Thoracic aorta (tissue), 2 donors: ENCODE measurements at regions not wholly inside any gene's neighbourhood (a gene's known extent, or its start where the extent isn't known, plus 50 kb on each side); places are given as distances from the start of the nearest gene placed in this dataset.

ENCODE experiments used
- ATAC-seq: fragments of 150-250 bp; one replicate; pipeline ENCODE4 v1.8.0; 2017; ENCODE audit warnings: low read depth; ENCODE audit not compliant: insufficient number of reproducible peaks, low FRiP score
- DNase-seq: peaks from one replicate; pipeline ENCODE4 v3.0.0-alpha.2; 2020; ENCODE audit warnings: low spot score
- H3K27ac ChIP-seq, 2 donors: fragments of 200-600 bp; sonication (generic); 1 replicate in 1 of 2; 2 replicates in 1 of 2; pipeline ENCODE4 v1.5.1; 2016; ENCODE audit warnings: mild to moderate bottlenecking in 2 of 2, moderate library complexity in 2 of 2
- H3K27me3 ChIP-seq: fragments of 200-600 bp; sonication (generic); replicated peaks from 2 replicates; pipeline ENCODE4 v1.6.0; 2016; ENCODE audit warnings: mild to moderate bottlenecking; ENCODE audit not compliant: insufficient read depth
- H3K36me3 ChIP-seq: fragments of 200-600 bp; sonication (generic); one replicate; pipeline ENCODE4 v1.5.1; 2016
- H3K4me1 ChIP-seq, 2 donors: fragments of 200-600 bp; sonication (generic); 1 replicate in 1 of 2; 2 replicates in 1 of 2; pipeline versions ENCODE4 v1.5.1 to v1.6.0; 2016; ENCODE audit warnings: low read depth in 2 of 2, mild to moderate bottlenecking in 1 of 2; ENCODE audit not compliant: control insufficient read depth in 1 of 2
- H3K4me3 ChIP-seq: fragments of 200-600 bp; sonication (generic); 2 replicates; pipeline ENCODE4 v1.5.1; 2016; ENCODE audit warnings: mild to moderate bottlenecking
- H3K9me3 ChIP-seq: fragments of 200-600 bp; sonication (generic); 2 replicates; pipeline ENCODE4 v1.5.1; 2016
- TF ChIP-seq, protein P1 (sequence below): fragments of 200-600 bp; sonication (generic); IDR thresholded peaks from one replicate; pipeline ENCODE4 v1.5.1; 2019; ENCODE audit warnings: antibody characterized with exemption

DNA sequence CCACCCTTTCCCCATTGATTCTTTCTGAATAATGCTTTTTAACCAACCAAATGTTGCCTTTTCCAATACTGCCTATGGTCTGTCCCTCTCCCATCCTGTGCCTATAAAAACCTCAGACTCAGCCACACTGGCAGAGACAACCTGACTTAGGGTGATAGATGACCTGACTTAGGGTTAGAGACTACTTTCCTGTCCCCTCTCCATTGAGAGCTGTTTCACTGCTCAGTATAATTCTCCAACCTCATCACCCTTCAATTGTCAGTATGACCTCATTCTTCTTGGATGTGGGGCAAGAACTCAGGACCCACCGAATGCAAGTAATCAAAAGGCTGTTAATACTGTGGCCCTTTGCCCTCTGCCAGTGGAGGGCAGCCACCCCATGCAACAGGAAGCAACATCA lies 182.3 kb upstream of the STK17B start:
- H3K27ac ChIP-seq, result no peak overlapping the region
- DNase-seq, result no peak
- H3K4me3 ChIP-seq, result no peak overlapping the region
- H3K9me3 ChIP-seq, result no peaks in the 10 kb centered on the region
- no peak for ATAC-seq
- no peaks in the 10 kb centered on the region for H3K36me3 ChIP-seq
- H3K27me3 ChIP-seq, result no peaks in the 10 kb centered on the region
- H3K4me1 ChIP-seq, result peaks cover 0 to 17% of the 10 kb centered on the region in 2 donors
- TF ChIP-seq, protein P1, sequence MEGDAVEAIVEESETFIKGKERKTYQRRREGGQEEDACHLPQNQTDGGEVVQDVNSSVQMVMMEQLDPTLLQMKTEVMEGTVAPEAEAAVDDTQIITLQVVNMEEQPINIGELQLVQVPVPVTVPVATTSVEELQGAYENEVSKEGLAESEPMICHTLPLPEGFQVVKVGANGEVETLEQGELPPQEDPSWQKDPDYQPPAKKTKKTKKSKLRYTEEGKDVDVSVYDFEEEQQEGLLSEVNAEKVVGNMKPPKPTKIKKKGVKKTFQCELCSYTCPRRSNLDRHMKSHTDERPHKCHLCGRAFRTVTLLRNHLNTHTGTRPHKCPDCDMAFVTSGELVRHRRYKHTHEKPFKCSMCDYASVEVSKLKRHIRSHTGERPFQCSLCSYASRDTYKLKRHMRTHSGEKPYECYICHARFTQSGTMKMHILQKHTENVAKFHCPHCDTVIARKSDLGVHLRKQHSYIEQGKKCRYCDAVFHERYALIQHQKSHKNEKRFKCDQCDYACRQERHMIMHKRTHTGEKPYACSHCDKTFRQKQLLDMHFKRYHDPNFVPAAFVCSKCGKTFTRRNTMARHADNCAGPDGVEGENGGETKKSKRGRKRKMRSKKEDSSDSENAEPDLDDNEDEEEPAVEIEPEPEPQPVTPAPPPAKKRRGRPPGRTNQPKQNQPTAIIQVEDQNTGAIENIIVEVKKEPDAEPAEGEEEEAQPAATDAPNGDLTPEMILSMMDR, result no peak

DNA sequence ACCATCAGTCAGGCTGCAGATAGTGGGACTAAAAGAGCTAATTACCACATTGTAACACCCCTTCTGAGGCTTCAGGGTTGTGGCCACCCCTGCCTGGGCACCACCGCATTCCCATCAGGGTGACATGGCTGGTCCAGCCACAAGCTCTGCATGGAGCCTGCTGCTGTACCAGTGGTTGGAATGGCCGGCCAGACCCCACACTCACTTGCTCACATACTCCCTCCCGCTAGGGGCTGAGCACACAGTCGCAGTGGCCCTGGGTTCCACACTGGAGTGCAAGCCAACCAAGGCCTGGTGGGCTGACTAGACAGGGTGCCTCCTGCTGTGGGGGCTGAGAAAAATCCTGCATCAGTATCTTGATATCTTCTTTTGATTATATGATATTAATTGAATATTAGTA lies 182.8 kb upstream of the STK17B start:
- TF ChIP-seq, protein P1, result no peak
- no peak overlapping the region for H3K27ac ChIP-seq
- ATAC-seq (no peak), DNase-seq (no peak)
- H3K4me3 ChIP-seq, result no peak overlapping the region
- H3K27me3 ChIP-seq, result no peaks in the 10 kb centered on the region
- H3K4me1 ChIP-seq, result peaks cover 0 to 17% of the 10 kb centered on the region in 2 donors
- H3K9me3 ChIP-seq, result no peaks in the 10 kb centered on the region
- no peaks in the 10 kb centered on the region for H3K36me3 ChIP-seq

DNA sequence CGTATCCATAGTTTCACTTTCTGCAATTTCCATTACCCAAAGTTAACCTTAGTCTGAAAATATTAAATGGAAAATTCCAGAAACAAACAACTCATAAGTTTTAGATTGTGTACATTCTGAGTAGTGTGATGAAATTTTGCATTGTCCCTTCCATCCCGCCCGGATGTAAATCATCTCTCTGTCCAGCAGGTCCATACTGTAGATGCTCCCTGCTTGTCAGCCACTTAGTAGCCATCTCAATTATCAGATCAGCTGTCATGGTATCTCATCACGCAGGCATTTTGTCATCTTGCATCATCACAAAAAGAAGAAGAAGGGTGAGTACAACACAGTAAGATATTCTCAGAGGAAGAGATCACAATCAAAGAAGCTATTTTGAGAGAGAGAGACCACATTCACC lies 185.0 kb upstream of the STK17B start:
- Histone ChIP-seq H3K4me3 (peak overlapping the region; percentile 20), H3K27me3 (no peaks in the 10 kb centered on the region), H3K9me3 (no peaks in the 10 kb centered on the region), H3K4me1 (peaks cover 0 to 8% of the 10 kb centered on the region in 2 donors), H3K27ac (no peak overlapping the region), H3K36me3 (no peaks in the 10 kb centered on the region)
- TF ChIP-seq, protein P1, result no peak
- DNase-seq (no peak), ATAC-seq (no peak)

DNA sequence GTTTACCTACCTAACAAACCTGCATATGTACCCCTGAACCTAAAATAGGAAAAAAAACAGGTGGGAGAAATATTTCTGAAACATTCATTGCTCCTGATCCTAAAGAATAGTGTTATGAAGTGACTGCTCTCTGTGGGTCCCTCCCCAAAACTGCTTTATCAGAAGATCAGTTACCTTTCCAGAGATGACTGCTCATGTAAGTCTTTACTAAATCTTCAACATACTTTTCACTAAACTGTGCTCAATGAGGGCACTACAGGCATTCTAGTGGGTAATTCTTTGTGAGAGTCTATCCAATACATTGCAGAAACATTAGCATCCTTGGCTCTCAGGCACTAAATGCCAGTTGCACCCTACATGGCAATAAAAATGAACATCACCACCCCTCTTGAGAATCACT lies 189.3 kb upstream of the STK17B start:
- TF ChIP-seq, protein P1, result no peak
- no peak overlapping the region for H3K27ac ChIP-seq
- ATAC-seq (no peak), DNase-seq (no peak)
- no peak overlapping the region for H3K4me3 ChIP-seq
- no peaks in the 10 kb centered on the region for H3K9me3 ChIP-seq
- no peaks in the 10 kb centered on the region for H3K27me3 ChIP-seq
- H3K4me1 ChIP-seq, result no peaks in the 10 kb centered on the region
- H3K36me3 ChIP-seq, result no peaks in the 10 kb centered on the region

DNA sequence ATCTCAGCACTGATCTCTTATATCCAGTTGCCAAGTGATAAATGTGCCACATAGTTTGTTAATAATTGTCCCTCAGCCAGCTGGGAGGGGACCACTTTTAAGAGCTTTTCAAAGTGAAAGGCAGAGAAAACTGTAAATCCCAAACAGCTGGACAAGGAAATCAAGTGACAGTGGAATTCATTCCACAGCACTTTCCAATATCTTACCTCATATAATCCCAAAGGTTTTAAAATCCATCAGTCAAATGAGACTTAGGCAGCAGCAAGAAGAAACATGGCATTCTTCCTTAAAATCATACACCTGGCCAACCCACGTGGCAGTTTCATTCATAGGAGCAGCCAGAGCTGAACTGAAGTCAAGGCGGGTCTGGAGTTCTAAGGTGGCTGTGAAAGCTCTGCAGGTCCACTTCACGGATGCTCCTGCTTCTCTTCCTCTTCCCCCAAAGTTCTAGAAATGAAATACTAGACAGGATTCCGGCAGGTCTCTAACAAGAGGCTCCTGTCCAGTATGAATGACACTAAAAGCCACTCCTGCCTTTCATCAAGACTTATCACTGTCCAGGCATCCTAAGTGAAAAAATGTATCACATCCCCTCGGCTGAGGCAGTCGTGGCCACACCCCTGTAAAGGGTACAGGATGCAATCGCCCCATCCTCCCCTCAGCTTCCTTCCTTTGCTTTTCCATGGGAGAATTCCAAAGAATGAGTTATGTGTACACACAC lies 190.4 kb upstream of the STK17B start:
- Histone ChIP-seq H3K36me3 (no peaks in the 10 kb centered on the region), H3K27ac (no peak overlapping the region), H3K9me3 (no peaks in the 10 kb centered on the region), H3K27me3 (no peaks in the 10 kb centered on the region), H3K4me3 (no peak overlapping the region), H3K4me1 (no peaks in the 10 kb centered on the region)
- TF ChIP-seq, protein P1, result no peak
- ATAC-seq, result no peak
- DNase-seq, result no peak
